ENCODE measurements at regions not wholly inside any gene's neighbourhood (a gene's known extent, or its start where the extent isn't known, plus 50 kb on each side); places are given as distances from the start of the nearest gene placed in this dataset.

- TF ChIP-seq CTCF (IDR thresholded peaks at IDR 0.05) (no peak), POLR2A (IDR thresholded peaks at IDR 0.05) (no peak)
Observed at GRCh38 chr20:50368386-50368785, 141.8 kb upstream of the PTPN1 start.
